HepG2 (cell line): ENCODE measurements at regions not wholly inside any gene's neighbourhood (a gene's known extent, or its start where the extent isn't known, plus 50 kb on each side); places are given as distances from the start of the nearest gene placed in this dataset.

Experiments used
- ARID5B ChIP-seq: IDR thresholded peaks from 2 replicates; pipeline ENCODE4 v1.4.0; 2020; ENCODE audit warnings: mild to moderate bottlenecking, missing genetic modification reagents
- CREM ChIP-seq, 2 experiments: sonication (generic) in 1 of 2; formaldehyde crosslinking in 1 of 2; IDR thresholded peaks; 2 replicates each; pipeline versions ENCODE4 v1.4.0 to v1.6.1; 2016 to 2020; ENCODE audit warnings: antibody characterized with exemption in 1 of 2, mild to moderate bottlenecking in 1 of 2, missing genetic modification reagents in 1 of 2
- DNMT3B ChIP-seq: conservative IDR thresholded peaks from 2 replicates; pipeline ENCODE4 v1.6.1; 2016; ENCODE audit warnings: missing biosample characterization, control low read depth
- KDM6A ChIP-seq: IDR thresholded peaks from 2 replicates; pipeline ENCODE4 v1.6.1; 2016; ENCODE audit warnings: low read depth
- PAX8 ChIP-seq: sonication (generic); formaldehyde crosslinking; IDR thresholded peaks from 2 replicates; pipeline ENCODE4 v1.8.0; 2022; ENCODE audit warnings: mild to moderate bottlenecking, missing genetic modification reagents, borderline replicate concordance
- RAD51 ChIP-seq: fragments of 450-650 bp; IDR thresholded peaks from 2 replicates; pipeline ENCODE4 v1.6.1; 2016; ENCODE audit warnings: borderline replicate concordance
- SP5 ChIP-seq: IDR thresholded peaks from 2 replicates; pipeline ENCODE4 v1.6.1; 2016; ENCODE audit warnings: low read depth, borderline replicate concordance
- TRIM24 ChIP-seq: sonication (generic); formaldehyde crosslinking; IDR thresholded peaks from 2 replicates; pipeline ENCODE4 v1.8.0; 2022; ENCODE audit warnings: mild to moderate bottlenecking, missing genetic modification reagents
- USF2 ChIP-seq, 2 experiments: sonication (generic) in 1 of 2; formaldehyde crosslinking in 1 of 2; IDR thresholded peaks; 2 replicates each; pipeline versions ENCODE4 v1.5.1 to v1.6.1; 2011 to 2020; ENCODE audit warnings: borderline replicate concordance in 1 of 2, low read depth in 1 of 2, low read length in 1 of 2, mild to moderate bottlenecking in 1 of 2, missing genetic modification reagents in 1 of 2, moderate library complexity in 1 of 2
- ZNF432 ChIP-seq: sonication (generic); formaldehyde crosslinking; IDR thresholded peaks from 2 replicates; pipeline ENCODE4 v1.5.0; 2020; ENCODE audit warnings: missing genetic modification reagents, mild to moderate bottlenecking, borderline replicate concordance
- ZNF780A ChIP-seq: sonication (generic); formaldehyde crosslinking; IDR thresholded peaks from 2 replicates; pipeline ENCODE4 v1.8.0; 2022; ENCODE audit warnings: mild to moderate bottlenecking, missing genetic modification reagents, moderate library complexity
- TF ChIP-seq, protein P1 (sequence below), 2 experiments: fragments of 450-650 bp in 1 of 2; sonication (generic) in 1 of 2; formaldehyde crosslinking in 1 of 2; IDR thresholded peaks; 2 replicates each; pipeline versions ENCODE4 v1.6.1 to v1.8.0; 2016 to 2022; ENCODE audit warnings: antibody characterized with exemption in 1 of 2, mild to moderate bottlenecking in 1 of 2, missing genetic modification reagents in 1 of 2

DNA sequence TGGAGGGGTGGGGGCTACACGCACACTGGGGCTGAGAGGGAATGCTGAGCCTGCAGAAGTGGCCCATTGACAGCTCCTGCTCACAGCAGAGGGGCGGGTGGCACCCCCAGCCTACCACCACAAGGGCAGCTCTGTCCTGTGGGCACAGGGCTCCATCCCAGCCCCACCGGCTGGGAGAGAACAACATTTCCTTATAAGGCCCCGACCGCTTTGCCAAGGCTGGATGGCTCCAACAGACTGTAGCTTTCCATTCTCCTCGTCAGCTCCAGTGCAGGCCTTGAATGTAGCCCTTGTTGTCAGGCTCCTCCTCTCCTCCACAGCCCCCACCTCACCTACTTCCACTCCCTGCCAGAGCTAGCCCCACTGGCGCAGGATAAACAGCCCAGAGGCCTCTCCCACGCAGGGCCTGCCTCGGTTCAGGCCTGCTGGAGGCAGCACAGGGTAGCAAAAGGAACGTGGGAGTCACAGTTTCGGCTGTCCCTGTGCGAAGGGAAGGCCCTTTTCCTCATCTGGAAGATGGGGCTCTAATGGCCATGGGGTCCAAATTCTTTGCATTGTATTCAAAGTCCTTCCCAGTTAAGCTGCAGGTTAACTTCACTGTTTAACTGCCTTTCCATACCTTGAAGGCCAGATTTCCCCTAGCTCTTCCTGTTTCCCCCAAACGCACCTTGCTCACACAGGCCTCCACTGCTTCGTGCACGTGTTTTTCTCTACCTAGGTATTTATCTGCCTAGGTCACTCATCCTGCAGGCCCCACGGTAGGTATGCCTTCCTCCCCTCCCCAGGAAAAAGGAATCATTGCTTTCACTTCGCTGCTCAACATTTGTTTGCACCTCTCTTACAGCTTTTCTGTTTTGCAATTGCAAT, 101.6 kb upstream of the LPP start (continued):
- TF ChIP-seq, protein P1, sequence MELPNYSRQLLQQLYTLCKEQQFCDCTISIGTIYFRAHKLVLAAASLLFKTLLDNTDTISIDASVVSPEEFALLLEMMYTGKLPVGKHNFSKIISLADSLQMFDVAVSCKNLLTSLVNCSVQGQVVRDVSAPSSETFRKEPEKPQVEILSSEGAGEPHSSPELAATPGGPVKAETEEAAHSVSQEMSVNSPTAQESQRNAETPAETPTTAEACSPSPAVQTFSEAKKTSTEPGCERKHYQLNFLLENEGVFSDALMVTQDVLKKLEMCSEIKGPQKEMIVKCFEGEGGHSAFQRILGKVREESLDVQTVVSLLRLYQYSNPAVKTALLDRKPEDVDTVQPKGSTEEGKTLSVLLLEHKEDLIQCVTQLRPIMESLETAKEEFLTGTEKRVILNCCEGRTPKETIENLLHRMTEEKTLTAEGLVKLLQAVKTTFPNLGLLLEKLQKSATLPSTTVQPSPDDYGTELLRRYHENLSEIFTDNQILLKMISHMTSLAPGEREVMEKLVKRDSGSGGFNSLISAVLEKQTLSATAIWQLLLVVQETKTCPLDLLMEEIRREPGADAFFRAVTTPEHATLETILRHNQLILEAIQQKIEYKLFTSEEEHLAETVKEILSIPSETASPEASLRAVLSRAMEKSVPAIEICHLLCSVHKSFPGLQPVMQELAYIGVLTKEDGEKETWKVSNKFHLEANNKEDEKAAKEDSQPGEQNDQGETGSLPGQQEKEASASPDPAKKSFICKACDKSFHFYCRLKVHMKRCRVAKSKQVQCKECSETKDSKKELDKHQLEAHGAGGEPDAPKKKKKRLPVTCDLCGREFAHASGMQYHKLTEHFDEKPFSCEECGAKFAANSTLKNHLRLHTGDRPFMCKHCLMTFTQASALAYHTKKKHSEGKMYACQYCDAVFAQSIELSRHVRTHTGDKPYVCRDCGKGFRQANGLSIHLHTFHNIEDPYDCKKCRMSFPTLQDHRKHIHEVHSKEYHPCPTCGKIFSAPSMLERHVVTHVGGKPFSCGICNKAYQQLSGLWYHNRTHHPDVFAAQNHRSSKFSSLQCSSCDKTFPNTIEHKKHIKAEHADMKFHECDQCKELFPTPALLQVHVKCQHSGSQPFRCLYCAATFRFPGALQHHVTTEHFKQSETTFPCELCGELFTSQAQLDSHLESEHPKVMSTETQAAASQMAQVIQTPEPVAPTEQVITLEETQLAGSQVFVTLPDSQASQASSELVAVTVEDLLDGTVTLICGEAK (IDR thresholded peaks at IDR 0.05), result no peak
- TF ChIP-seq, protein P1 (CRISPR knock-in tag; IDR thresholded peaks at IDR 0.05), result no peak
- TF ChIP-seq TRIM24 (CRISPR knock-in tag) (no peak), PAX8 (CRISPR knock-in tag) (no peak), RAD51 (no peak), ZNF780A (CRISPR knock-in tag) (no peak), CREM (IDR thresholded peaks at IDR 0.05) (peak; percentile 2; the same call in 1 of the 2 replicates), CREM (CRISPR knock-in tag; IDR thresholded peaks at IDR 0.05) (no peak), SP5 (CRISPR knock-in tag) (peak; percentile 24; the same call in 1 of the 2 replicates), DNMT3B (CRISPR knock-in tag) (no peak), USF2 (IDR thresholded peaks at IDR 0.05; ENCODE audit: low read depth, low read length) (no peak), USF2 (CRISPR knock-in tag; IDR thresholded peaks at IDR 0.05; ENCODE audit: borderline replicate concordance) (no peak), KDM6A (CRISPR knock-in tag) (no peak), ARID5B (CRISPR knock-in tag) (peak; percentile 80), ZNF432 (CRISPR knock-in tag) (no peak)
